ENCODE measurements at regions not wholly inside any gene's neighbourhood (a gene's known extent, or its start where the extent isn't known, plus 50 kb on each side); places are given as distances from the start of the nearest gene placed in this dataset.

GRCh38 chrX:20500171-20500865 is 233.6 kb upstream of the RPS6KA3 start:
- H3K4me3 ChIP-seq (ENCODE audit: insufficient read depth, low read depth, low read length), result no peak overlapping the region

GRCh38 chrX:20499763-20500162 is 233.1 kb upstream of the RPS6KA3 start:
- Histone ChIP-seq H4K20me1 (ENCODE audit: insufficient read depth, low read length) (no peaks in the 10 kb centered on the region), H3K4me2 (ENCODE audit: low read length) (no peak overlapping the region), H3K27me3 (ENCODE audit: insufficient read depth, low read length) (no peaks in the 10 kb centered on the region), H3K36me3 (ENCODE audit: insufficient read depth, low read length) (no peaks in the 10 kb centered on the region), H3K9me3 (ENCODE audit: insufficient read depth, low read depth, low read length) (no peaks in the 10 kb centered on the region), H3K27ac (ENCODE audit: low read depth, low read length) (no peak overlapping the region), H3K4me1 (ENCODE audit: insufficient read depth, low read length) (no peaks in the 10 kb centered on the region), H3K79me2 (ENCODE audit: insufficient read depth, low read length) (no peaks in the 10 kb centered on the region), H3K4me3 (ENCODE audit: insufficient read depth, low read depth, low read length) (no peak overlapping the region), H2AFZ (ENCODE audit: low read depth, low read length) (no peak overlapping the region), H3K9ac (ENCODE audit: low read length) (no peak overlapping the region)
- FAIRE-seq (peak; percentile 80), DNase-seq (ENCODE audit: low read depth) (no peak)
- Mint-ChIP-seq H3K9me3 (ENCODE audit: unreplicated experiment) (no peaks in the 10 kb centered on the region), H3K36me3 (ENCODE audit: low read depth, unreplicated experiment) (no peaks in the 10 kb centered on the region), H3K27me3 (ENCODE audit: low read depth, unreplicated experiment) (no peaks in the 10 kb centered on the region), H3K4me1 (ENCODE audit: low read depth, unreplicated experiment) (peaks cover 22% of the 10 kb centered on the region), H3K4me3 (ENCODE audit: unreplicated experiment) (no peak overlapping the region), H3K27ac (ENCODE audit: unreplicated experiment) (peak overlapping the region; percentile 81)
- TF ChIP-seq CTCF (IDR thresholded peaks at IDR 0.05; ENCODE audit: insufficient read depth, low read depth, low read length) (no peak), EZH2 (IDR thresholded peaks at IDR 0.05; ENCODE audit: insufficient read depth, low read length) (no peak)

More at GRCh38 chrX:20500171-20500865, 233.6 kb upstream of the RPS6KA3 start:
- TF ChIP-seq EZH2 (IDR thresholded peaks at IDR 0.05; ENCODE audit: insufficient read depth, low read length), result no peak
- TF ChIP-seq CTCF (IDR thresholded peaks at IDR 0.05; ENCODE audit: insufficient read depth, low read depth, low read length), result no peak
- Histone ChIP-seq H3K79me2 (ENCODE audit: insufficient read depth, low read length) (no peaks in the 10 kb centered on the region), H4K20me1 (ENCODE audit: insufficient read depth, low read length) (no peaks in the 10 kb centered on the region), H3K36me3 (ENCODE audit: insufficient read depth, low read length) (no peaks in the 10 kb centered on the region), H3K9me3 (ENCODE audit: insufficient read depth, low read depth, low read length) (no peaks in the 10 kb centered on the region), H3K9ac (ENCODE audit: low read length) (no peak overlapping the region), H2AFZ (ENCODE audit: low read depth, low read length) (no peak overlapping the region), H3K4me2 (ENCODE audit: low read length) (no peak overlapping the region), H3K27ac (ENCODE audit: low read depth, low read length) (no peak overlapping the region), H3K4me1 (ENCODE audit: insufficient read depth, low read length) (no peaks in the 10 kb centered on the region), H3K27me3 (ENCODE audit: insufficient read depth, low read length) (no peaks in the 10 kb centered on the region)
- Mint-ChIP-seq H3K9me3 (ENCODE audit: unreplicated experiment) (no peaks in the 10 kb centered on the region), H3K36me3 (ENCODE audit: low read depth, unreplicated experiment) (no peaks in the 10 kb centered on the region), H3K4me3 (ENCODE audit: unreplicated experiment) (no peak overlapping the region), H3K4me1 (ENCODE audit: low read depth, unreplicated experiment) (peaks cover 22% of the 10 kb centered on the region), H3K27ac (ENCODE audit: unreplicated experiment) (peak overlapping the region; percentile 81), H3K27me3 (ENCODE audit: low read depth, unreplicated experiment) (no peaks in the 10 kb centered on the region)
- DNase-seq (ENCODE audit: low read depth) (no peak), FAIRE-seq (peak; percentile 80)

Measured in astrocyte (in vitro differentiated cells and primary cell).